ENCODE measurements at regions not wholly inside any gene's neighbourhood (a gene's known extent, or its start where the extent isn't known, plus 50 kb on each side); places are given as distances from the start of the nearest gene placed in this dataset.

DNA sequence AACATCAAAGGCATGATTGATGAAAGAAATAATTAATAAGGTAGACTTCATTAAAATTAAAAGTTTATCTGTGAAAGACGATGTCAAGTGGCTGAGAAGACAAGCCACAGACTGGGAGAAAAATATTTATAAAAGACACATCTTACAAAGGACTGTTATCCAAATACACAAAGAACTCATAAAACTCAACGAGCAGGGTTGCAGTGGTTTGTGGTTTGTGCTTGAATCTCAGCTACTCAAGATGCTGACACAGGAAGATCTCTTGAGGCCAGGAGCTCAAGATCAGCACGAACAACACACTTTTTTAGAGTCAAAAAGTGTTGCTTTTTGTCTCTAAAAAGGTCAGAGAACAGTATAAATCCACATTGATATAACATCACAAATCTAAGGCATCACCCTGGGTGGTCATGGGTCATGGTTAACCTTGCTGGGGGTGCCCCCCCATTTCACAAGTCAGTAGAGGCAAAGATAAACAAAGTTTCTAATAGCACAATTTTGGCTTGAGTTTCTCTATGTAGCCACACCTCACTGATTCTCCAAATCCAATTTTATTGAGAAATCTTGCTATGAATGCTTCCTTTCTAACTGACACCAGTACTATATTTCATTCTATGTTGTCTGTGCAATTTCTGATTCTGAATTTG is 342.9 kb upstream of the RPS23 start:
- H3K9me3 Mint-ChIP-seq, result peaks cover 7% of the 10 kb centered on the region
- H3K4me1 Mint-ChIP-seq, result peaks cover 5% of the 10 kb centered on the region
- no peak for DNase-seq (ENCODE audit: low read depth, low spot score)
- H3K4me3 Mint-ChIP-seq, result no peak overlapping the region
- peaks cover 3% of the 10 kb centered on the region for H3K36me3 Mint-ChIP-seq (ENCODE audit: low read depth)
- H3K27ac Mint-ChIP-seq (ENCODE audit: unreplicated experiment), result no peak overlapping the region
- no peaks in the 10 kb centered on the region for H3K27me3 Mint-ChIP-seq (ENCODE audit: low read depth)
- TF ChIP-seq, protein P1, sequence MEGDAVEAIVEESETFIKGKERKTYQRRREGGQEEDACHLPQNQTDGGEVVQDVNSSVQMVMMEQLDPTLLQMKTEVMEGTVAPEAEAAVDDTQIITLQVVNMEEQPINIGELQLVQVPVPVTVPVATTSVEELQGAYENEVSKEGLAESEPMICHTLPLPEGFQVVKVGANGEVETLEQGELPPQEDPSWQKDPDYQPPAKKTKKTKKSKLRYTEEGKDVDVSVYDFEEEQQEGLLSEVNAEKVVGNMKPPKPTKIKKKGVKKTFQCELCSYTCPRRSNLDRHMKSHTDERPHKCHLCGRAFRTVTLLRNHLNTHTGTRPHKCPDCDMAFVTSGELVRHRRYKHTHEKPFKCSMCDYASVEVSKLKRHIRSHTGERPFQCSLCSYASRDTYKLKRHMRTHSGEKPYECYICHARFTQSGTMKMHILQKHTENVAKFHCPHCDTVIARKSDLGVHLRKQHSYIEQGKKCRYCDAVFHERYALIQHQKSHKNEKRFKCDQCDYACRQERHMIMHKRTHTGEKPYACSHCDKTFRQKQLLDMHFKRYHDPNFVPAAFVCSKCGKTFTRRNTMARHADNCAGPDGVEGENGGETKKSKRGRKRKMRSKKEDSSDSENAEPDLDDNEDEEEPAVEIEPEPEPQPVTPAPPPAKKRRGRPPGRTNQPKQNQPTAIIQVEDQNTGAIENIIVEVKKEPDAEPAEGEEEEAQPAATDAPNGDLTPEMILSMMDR (conservative IDR thresholded peaks at IDR 0.05), result no peak

DNA sequence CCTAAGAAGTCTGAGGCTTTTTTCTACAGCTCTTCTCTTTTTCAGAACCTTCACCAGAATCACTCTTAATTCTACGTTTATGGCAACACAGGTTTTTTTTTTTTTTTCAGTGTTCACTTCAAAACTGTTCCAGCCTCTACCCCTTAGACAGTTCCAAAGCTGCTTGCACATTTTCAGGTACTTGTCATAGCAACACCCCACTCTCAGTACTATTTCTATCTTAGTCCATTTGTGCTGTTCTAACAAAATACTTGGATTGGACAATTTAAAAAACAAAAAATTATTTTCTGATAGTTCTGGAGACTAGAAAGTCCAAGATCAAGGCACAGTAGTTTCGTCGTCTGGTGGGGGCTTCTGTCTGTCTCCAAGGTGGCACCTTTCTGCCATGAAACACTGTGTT is 340.9 kb upstream of the RPS23 start:
- Mint-ChIP-seq H3K27ac (ENCODE audit: unreplicated experiment) (no peak overlapping the region), H3K4me1 (peaks cover 5% of the 10 kb centered on the region), H3K27me3 (ENCODE audit: low read depth) (no peaks in the 10 kb centered on the region), H3K9me3 (peaks cover 11% of the 10 kb centered on the region), H3K4me3 (no peak overlapping the region), H3K36me3 (ENCODE audit: low read depth) (peaks cover 5% of the 10 kb centered on the region)
- TF ChIP-seq, protein P1 (conservative IDR thresholded peaks at IDR 0.05), result no peak
- DNase-seq (ENCODE audit: low read depth, low spot score), result no peak

DNA sequence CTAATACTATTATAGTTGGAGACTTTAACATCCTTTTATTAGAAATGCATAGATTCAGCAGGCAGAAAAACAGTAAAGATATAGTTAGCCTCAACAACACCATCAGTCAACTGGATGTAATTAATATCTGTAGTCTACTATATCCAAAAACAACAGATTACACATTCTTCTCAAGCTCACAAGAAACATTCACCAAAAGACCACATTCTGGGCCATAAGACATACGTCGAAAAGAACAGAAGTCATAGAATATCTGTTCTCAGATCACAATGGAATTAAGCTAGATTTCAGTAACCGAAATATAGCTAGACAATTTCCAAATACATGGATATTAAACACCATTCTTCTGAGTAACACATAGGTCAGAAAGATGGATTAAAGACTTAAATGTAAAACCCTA is 336.6 kb upstream of the RPS23 start:
- H3K27ac Mint-ChIP-seq (ENCODE audit: unreplicated experiment), result no peak overlapping the region

DNA sequence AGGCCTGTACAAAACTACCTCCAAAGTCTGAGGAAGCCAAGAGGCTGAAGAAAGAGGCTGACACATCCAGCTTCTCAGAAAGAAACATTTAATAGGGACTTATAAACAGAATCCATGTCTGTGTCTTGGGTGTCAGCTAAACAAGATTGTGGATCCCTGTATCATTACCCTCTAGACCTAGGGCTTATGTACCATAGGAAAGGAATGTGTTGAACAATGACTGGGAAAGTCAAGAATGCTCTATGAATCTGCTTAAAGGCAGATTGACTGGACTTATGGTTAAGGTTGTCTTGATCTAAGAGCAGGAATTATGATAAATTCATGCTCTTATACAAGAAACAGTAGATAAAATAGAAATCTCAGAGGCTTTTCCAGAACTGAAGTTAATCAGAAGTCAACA is 335.7 kb upstream of the RPS23 start:
- Mint-ChIP-seq H3K4me3 (no peak overlapping the region), H3K27me3 (ENCODE audit: low read depth) (no peaks in the 10 kb centered on the region), H3K36me3 (ENCODE audit: low read depth) (peaks cover 8% of the 10 kb centered on the region), H3K9me3 (peaks cover 15% of the 10 kb centered on the region), H3K4me1 (no peaks in the 10 kb centered on the region), H3K27ac (ENCODE audit: unreplicated experiment) (no peak overlapping the region)
- TF ChIP-seq, protein P1 (conservative IDR thresholded peaks at IDR 0.05), result no peak
- no peak for DNase-seq (ENCODE audit: low read depth, low spot score)

More for the DNA sequence above, 336.6 kb upstream of the RPS23 start:
- DNase-seq (ENCODE audit: low read depth, low spot score), result no peak
- TF ChIP-seq, protein P1 (conservative IDR thresholded peaks at IDR 0.05), result no peak
- H3K27me3 Mint-ChIP-seq (ENCODE audit: low read depth), result no peaks in the 10 kb centered on the region
- peaks cover 15% of the 10 kb centered on the region for H3K9me3 Mint-ChIP-seq
- H3K4me3 Mint-ChIP-seq, result no peak overlapping the region
- peaks cover 8% of the 10 kb centered on the region for H3K36me3 Mint-ChIP-seq (ENCODE audit: low read depth)
- no peaks in the 10 kb centered on the region for H3K4me1 Mint-ChIP-seq

DNA sequence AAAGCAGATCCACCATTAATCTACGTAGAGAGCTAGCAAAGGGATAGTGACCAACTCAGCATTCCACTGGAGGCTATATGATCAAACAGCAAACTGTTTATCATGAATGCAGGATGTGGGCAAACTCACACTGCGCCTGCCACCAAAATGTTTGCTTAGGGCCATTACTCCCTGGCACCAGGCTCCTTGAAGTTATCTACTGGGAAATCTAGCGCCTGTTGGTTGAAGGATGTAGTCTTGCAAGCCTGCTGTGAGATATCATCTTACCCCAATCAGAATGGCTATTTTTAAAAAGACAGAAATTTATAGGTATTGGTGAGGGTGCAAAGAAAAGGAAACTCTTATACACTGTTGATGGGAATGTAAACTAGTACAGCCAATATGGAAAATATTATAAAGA is 332.5 kb upstream of the RPS23 start:
- H3K27me3 Mint-ChIP-seq (ENCODE audit: low read depth), result no peaks in the 10 kb centered on the region
- DNase-seq (ENCODE audit: low read depth, low spot score), result no peak
- H3K9me3 Mint-ChIP-seq, result peaks cover 24% of the 10 kb centered on the region
- H3K36me3 Mint-ChIP-seq (ENCODE audit: low read depth), result peaks cover 15% of the 10 kb centered on the region
- no peaks in the 10 kb centered on the region for H3K4me1 Mint-ChIP-seq
- TF ChIP-seq, protein P1 (conservative IDR thresholded peaks at IDR 0.05), result no peak
- no peak overlapping the region for H3K4me3 Mint-ChIP-seq
- no peak overlapping the region for H3K27ac Mint-ChIP-seq (ENCODE audit: unreplicated experiment)

Measured in neural crest cell (in vitro differentiated cells).